DND-41 (cell line): ENCODE measurements at regions not wholly inside any gene's neighbourhood (a gene's known extent, or its start where the extent isn't known, plus 50 kb on each side); places are given as distances from the start of the nearest gene placed in this dataset.

Experiments used
- ATAC-seq: fragments of 200-7000 bp; cut with Tn5 transposase; 3 replicates; pipeline ENCODE4 v1.9.1; 2021; ENCODE audit warnings: low read depth; ENCODE audit not compliant: insufficient read depth
- DNase-seq: peaks from one replicate; pipeline ENCODE4 v3.0.0-alpha.2; 2020
- H2AFZ ChIP-seq: 2 replicates; pipeline ENCODE4 v1.6.0; 2012; ENCODE audit warnings: low read depth, low read length
- H3K27ac ChIP-seq: 2 replicates; pipeline ENCODE4 v1.5.1; 2012; ENCODE audit warnings: low read length, inconsistent platforms
- H3K27me3 ChIP-seq: fragments of 200-600 bp; sonication (generic); 2 replicates; pipeline ENCODE4 v1.6.0; 2012; ENCODE audit warnings: low read length, mild to moderate bottlenecking, inconsistent platforms; ENCODE audit not compliant: insufficient read depth, poor library complexity
- H3K36me3 ChIP-seq: 2 replicates; pipeline ENCODE4 v1.5.1; 2012; ENCODE audit warnings: low read length, inconsistent platforms; ENCODE audit not compliant: insufficient read depth
- H3K4me1 ChIP-seq: 2 replicates; pipeline ENCODE4 v1.5.1; 2012; ENCODE audit warnings: mild to moderate bottlenecking, low read length; ENCODE audit not compliant: insufficient read depth
- H3K4me2 ChIP-seq: 2 replicates; pipeline ENCODE4 v1.6.0; 2012; ENCODE audit warnings: mild to moderate bottlenecking, moderate library complexity, low read length, inconsistent platforms; ENCODE audit not compliant: insufficient read depth
- H3K4me3 ChIP-seq, 2 experiments: fragments of 200-600 bp in 1 of 2; shearing (Covaris generic) in 1 of 2; 2 replicates each; pipeline ENCODE4 v1.5.1; 2012 to 2016; ENCODE audit warnings: inconsistent platforms in 2 of 2, low read length in 2 of 2, mild to moderate bottlenecking in 2 of 2, low read depth in 1 of 2, moderate library complexity in 1 of 2
- H3K79me2 ChIP-seq: 2 replicates; pipeline ENCODE4 v1.6.0; 2012; ENCODE audit warnings: low read length, inconsistent platforms; ENCODE audit not compliant: insufficient read depth
- H3K9ac ChIP-seq: 2 replicates; pipeline ENCODE4 v1.6.0; 2012; ENCODE audit warnings: low read depth, mild to moderate bottlenecking, inconsistent platforms, low read length, moderate library complexity
- H3K9me3 ChIP-seq: 2 replicates; pipeline ENCODE4 v1.5.1; 2012; ENCODE audit warnings: low read length, moderate library complexity, mild to moderate bottlenecking, inconsistent platforms; ENCODE audit not compliant: insufficient read depth, severe bottlenecking
- H4K20me1 ChIP-seq: 2 replicates; pipeline ENCODE4 v1.6.0; 2012; ENCODE audit warnings: low read length; ENCODE audit not compliant: insufficient read depth
- EZH2 ChIP-seq: IDR thresholded peaks from 3 replicates; pipeline ENCODE4 v1.6.1; 2012; ENCODE audit warnings: borderline replicate concordance, low read depth, mild to moderate bottlenecking, moderate library complexity, low read length, inconsistent platforms; ENCODE audit not compliant: severe bottlenecking
- TF ChIP-seq, protein P1 (sequence below): IDR thresholded peaks from 2 replicates; pipeline ENCODE4 v1.5.1; 2012; ENCODE audit warnings: borderline replicate concordance, low read length, moderate library complexity, mild to moderate bottlenecking; ENCODE audit not compliant: poor library complexity, severe bottlenecking; ENCODE audit errors: extremely low read depth

DNA sequence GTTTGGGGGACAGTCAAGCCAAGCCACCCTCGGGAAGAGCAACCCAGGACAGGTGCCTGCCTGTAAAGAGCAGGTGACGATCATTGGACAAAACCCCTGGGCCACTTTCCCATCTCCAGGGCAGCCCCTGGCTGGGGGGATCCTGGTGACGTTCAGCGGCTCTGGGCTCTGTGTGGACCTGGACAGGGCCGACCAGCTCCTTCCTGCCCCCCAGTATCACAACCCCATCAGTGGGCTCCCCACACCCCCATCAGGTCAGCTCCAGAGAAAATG is 57.3 kb upstream of the ASAP2 start:
- no peaks in the 10 kb centered on the region for H3K9me3 ChIP-seq
- TF ChIP-seq, protein P1, sequence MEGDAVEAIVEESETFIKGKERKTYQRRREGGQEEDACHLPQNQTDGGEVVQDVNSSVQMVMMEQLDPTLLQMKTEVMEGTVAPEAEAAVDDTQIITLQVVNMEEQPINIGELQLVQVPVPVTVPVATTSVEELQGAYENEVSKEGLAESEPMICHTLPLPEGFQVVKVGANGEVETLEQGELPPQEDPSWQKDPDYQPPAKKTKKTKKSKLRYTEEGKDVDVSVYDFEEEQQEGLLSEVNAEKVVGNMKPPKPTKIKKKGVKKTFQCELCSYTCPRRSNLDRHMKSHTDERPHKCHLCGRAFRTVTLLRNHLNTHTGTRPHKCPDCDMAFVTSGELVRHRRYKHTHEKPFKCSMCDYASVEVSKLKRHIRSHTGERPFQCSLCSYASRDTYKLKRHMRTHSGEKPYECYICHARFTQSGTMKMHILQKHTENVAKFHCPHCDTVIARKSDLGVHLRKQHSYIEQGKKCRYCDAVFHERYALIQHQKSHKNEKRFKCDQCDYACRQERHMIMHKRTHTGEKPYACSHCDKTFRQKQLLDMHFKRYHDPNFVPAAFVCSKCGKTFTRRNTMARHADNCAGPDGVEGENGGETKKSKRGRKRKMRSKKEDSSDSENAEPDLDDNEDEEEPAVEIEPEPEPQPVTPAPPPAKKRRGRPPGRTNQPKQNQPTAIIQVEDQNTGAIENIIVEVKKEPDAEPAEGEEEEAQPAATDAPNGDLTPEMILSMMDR: no peak
- TF ChIP-seq EZH2: no peak

DNA sequence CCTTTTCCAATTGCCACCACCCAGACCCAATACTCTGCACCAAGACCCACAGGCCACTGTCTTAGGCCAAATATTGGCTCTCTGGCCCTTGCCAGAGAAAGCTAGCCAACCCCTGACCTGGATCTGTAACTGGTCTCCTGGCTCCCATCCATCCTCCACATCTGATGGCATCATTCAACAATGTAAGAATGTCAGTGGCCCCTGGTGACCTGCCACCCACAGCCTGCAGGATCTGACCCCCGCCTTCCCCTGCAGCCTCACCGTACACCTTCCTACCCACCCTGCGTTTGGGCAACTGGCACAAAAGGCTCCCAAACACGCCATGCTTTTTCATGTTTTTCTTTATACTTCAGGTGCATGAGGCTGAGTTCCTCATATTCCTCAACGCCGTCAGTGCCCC is 60.0 kb upstream of the ASAP2 start:
- TF ChIP-seq, protein P1: no peak
- TF ChIP-seq EZH2: no peak
- H3K79me2 ChIP-seq: no peaks in the 10 kb centered on the region
- no peak overlapping the region for H3K9ac ChIP-seq
- H3K4me3 ChIP-seq: no peak overlapping the region
- H3K27ac ChIP-seq: no peak overlapping the region
- H3K27me3 ChIP-seq: no peaks in the 10 kb centered on the region
- no peaks in the 10 kb centered on the region for H3K36me3 ChIP-seq
- H3K4me1 ChIP-seq: peaks cover 11% of the 10 kb centered on the region
- no peaks in the 10 kb centered on the region for H3K9me3 ChIP-seq
- no peak overlapping the region for H3K4me2 ChIP-seq
- ATAC-seq (no peak), DNase-seq (no peak)
- no peaks in the 10 kb centered on the region for H4K20me1 ChIP-seq
- H2AFZ ChIP-seq: no peak overlapping the region

More for the DNA sequence above, 57.3 kb upstream of the ASAP2 start:
- Histone ChIP-seq H3K9ac (no peak overlapping the region), H3K27me3 (no peaks in the 10 kb centered on the region), H3K4me3 (no peak overlapping the region), H3K4me1 (no peaks in the 10 kb centered on the region), H3K36me3 (no peaks in the 10 kb centered on the region), H3K27ac (no peak overlapping the region), H2AFZ (no peak overlapping the region), H3K4me2 (no peak overlapping the region), H4K20me1 (no peaks in the 10 kb centered on the region), H3K79me2 (no peaks in the 10 kb centered on the region)
- DNase-seq (no peak), ATAC-seq (no peak)

DNA sequence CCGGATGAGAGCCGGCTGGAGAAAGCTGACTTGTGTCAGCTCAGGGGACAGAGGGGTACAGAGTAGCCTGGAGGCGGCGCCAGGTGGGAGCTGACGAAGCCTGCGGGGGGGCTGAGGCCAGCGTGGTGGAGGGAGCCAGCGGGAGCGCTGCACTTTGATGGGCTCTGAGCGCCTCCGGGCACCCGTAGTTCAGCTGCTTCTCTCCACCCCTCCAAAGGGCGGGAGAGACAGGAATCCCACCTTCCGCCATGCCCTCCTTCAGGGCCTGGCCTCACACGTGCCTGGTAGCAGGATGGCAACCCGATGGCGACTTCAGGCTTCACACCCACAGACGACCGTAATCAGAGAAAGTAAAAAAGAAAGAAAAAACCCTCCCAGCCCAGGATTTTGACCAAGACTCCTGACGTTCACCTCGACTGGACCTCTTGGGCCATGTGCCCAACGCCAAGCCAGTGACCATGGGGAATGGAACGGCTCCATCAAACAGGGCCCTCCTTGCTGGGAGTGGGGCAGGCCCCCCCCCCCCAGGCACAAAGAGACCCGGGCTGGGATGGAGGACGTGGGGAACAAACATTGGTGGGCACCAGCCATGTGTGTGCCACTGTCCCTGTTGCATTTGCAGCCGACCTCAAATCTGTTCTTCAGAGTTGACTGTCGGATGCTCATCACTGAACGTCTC is 60.7 kb upstream of the ASAP2 start:
- no peak overlapping the region for H3K27ac ChIP-seq
- no peak overlapping the region for H2AFZ ChIP-seq
- no peaks in the 10 kb centered on the region for H3K36me3 ChIP-seq
- peaks cover 11% of the 10 kb centered on the region for H3K4me1 ChIP-seq
- H3K4me2 ChIP-seq: no peak overlapping the region
- H3K9ac ChIP-seq: no peak overlapping the region
- DNase-seq (no peak), ATAC-seq (no peak)
- TF ChIP-seq EZH2: no peak
- TF ChIP-seq, protein P1: no peak
- H4K20me1 ChIP-seq: no peaks in the 10 kb centered on the region
- H3K27me3 ChIP-seq: no peaks in the 10 kb centered on the region
- no peaks in the 10 kb centered on the region for H3K9me3 ChIP-seq
- H3K79me2 ChIP-seq: no peaks in the 10 kb centered on the region
- no peak overlapping the region for H3K4me3 ChIP-seq
